ENCODE measurements at regions not wholly inside any gene's neighbourhood (a gene's known extent, or its start where the extent isn't known, plus 50 kb on each side); places are given as distances from the start of the nearest gene placed in this dataset.

- TF ChIP-seq POLR2A (IDR thresholded peaks at IDR 0.05; ENCODE audit: low read depth, low read length), result no peak
- no peak for TF ChIP-seq CTCF (IDR thresholded peaks at IDR 0.05; ENCODE audit: extremely low read depth in 1 of 2, insufficient read depth in 1 of 2, low read depth in 1 of 2, low read length in 2 of 2)
- TF ChIP-seq MAX (IDR thresholded peaks at IDR 0.05; ENCODE audit: insufficient read depth, insufficient read length), result no peak
- no peak for TF ChIP-seq EZH2 (IDR thresholded peaks at IDR 0.05; ENCODE audit: borderline replicate concordance, low read depth, low read length, severe bottlenecking)
- no peak for TF ChIP-seq FOS (IDR thresholded peaks at IDR 0.05; ENCODE audit: borderline replicate concordance, insufficient read depth, low read length)
Measured at GRCh38 chr20:16952965-16953364, 204.8 kb downstream of the OTOR start.
